Omental fat pad (tissue), 3 donors: ENCODE measurements at regions not wholly inside any gene's neighbourhood (a gene's known extent, or its start where the extent isn't known, plus 50 kb on each side); places are given as distances from the start of the nearest gene placed in this dataset.
"Not testable (repeated sequence)": the region's sequence is repeated elsewhere in the genome, so short reads cannot be mapped to it uniquely, and the experiment has no call there.

ENCODE experiments used
- ATAC-seq: fragments of 150-250 bp; one replicate; pipeline ENCODE4 v1.9.1; 2016; ENCODE audit warnings: mild to moderate bottlenecking, moderate library complexity; ENCODE audit not compliant: low FRiP score
- DNase-seq: peaks from one replicate; pipeline ENCODE4 v3.0.0-alpha.2; 2019; ENCODE audit warnings: low spot score
- TF ChIP-seq, protein P1 (sequence below), 3 donors: fragments of 450-650 bp; IDR thresholded peaks; one replicate each; pipeline ENCODE4 v1.5.1; 2016 to 2017; ENCODE audit warnings: antibody characterized with exemption in 3 of 3, mild to moderate bottlenecking in 3 of 3, moderate library complexity in 2 of 3

DNA sequence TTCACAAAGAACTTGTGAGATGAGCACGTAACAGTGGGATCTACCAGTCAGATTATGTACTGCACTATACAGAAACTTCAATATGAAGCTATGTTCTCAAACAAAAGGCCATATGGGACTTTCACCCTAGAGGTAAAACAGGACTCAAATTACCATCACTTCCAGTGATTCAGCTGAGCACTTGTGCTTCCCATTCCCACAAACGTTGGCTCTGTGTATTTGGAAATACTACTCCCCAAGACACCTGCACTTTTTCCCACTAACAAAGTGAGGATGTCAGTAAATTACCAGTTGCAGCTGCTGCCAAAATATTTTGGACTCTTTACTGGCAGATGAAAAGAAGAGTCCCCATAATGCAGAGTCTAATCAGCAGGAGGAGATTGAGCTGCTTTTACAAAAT lies 1570.1 kb downstream of the SI start:
- ATAC-seq = no peak
- TF ChIP-seq, protein P1, sequence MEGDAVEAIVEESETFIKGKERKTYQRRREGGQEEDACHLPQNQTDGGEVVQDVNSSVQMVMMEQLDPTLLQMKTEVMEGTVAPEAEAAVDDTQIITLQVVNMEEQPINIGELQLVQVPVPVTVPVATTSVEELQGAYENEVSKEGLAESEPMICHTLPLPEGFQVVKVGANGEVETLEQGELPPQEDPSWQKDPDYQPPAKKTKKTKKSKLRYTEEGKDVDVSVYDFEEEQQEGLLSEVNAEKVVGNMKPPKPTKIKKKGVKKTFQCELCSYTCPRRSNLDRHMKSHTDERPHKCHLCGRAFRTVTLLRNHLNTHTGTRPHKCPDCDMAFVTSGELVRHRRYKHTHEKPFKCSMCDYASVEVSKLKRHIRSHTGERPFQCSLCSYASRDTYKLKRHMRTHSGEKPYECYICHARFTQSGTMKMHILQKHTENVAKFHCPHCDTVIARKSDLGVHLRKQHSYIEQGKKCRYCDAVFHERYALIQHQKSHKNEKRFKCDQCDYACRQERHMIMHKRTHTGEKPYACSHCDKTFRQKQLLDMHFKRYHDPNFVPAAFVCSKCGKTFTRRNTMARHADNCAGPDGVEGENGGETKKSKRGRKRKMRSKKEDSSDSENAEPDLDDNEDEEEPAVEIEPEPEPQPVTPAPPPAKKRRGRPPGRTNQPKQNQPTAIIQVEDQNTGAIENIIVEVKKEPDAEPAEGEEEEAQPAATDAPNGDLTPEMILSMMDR (IDR thresholded peaks at IDR 0.05) = no peak
- DNase-seq = no peak

GRCh38 chr3:163504974-163505373 lies 1573.3 kb downstream of the SI start:
- TF ChIP-seq, protein P1 (IDR thresholded peaks at IDR 0.05) = no peak
- ATAC-seq = no peak
- DNase-seq = no peak

GRCh38 chr3:163499736-163500219 lies 1578.5 kb downstream of the SI start:
- not testable (repeated sequence) for ATAC-seq, DNase-seq

- DNase-seq, ATAC-seq: not testable (repeated sequence)
These were observed 1579.2 kb downstream of the SI start for GRCh38 chr3:163498842-163499735.

DNA sequence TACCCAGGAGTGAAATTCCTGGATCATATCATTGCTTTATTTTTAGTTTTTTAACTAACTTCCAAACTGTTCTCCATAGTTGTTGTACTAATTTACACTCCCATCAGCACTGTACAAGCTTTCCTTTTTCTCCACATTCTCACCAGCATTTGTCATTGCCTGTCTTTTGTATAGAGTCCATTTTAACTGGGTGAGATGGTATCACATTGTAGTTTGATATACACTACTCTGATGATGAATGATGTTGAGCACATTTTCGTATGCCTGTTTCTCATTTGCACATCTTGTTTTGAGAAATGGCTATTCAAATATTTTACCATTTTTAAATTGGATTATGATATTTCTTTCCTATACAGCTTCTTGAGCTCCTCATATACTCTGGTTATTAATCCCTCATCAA lies 1586.6 kb downstream of the SI start:
- ATAC-seq (no peak), DNase-seq (no peak)

GRCh38 chr3:163490119-163490518 lies 1588.2 kb downstream of the SI start:
- DNase-seq = no peak
- no peak for ATAC-seq
- TF ChIP-seq, protein P1 (IDR thresholded peaks at IDR 0.05) = no peak

More for the DNA sequence above, 1586.6 kb downstream of the SI start:
- TF ChIP-seq, protein P1 (IDR thresholded peaks at IDR 0.05) = no peak

DNA sequence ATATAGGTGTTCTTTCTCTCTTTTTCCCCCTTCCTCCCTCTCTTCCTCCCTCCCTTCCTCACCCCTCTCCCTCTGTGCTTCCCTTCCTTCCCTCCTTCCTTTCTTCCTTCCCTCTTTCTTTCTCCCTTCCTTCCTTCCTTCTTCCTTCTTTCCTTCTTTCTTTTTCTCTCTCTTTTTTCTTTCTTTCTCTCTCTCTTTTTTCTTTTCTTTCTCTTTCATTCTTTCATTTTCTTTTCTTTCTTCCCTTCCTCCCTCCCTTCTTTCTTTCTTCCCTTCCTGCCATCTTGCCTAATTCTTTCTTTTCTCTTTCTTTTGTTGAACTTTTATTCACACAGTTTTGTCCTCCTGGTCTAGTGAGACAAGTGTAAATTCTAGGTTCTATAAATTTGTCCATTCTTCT lies 1595.6 kb downstream of the SI start:
- ATAC-seq (no peak), DNase-seq (no peak)
- TF ChIP-seq, protein P1 (IDR thresholded peaks at IDR 0.05) = no peak

DNA sequence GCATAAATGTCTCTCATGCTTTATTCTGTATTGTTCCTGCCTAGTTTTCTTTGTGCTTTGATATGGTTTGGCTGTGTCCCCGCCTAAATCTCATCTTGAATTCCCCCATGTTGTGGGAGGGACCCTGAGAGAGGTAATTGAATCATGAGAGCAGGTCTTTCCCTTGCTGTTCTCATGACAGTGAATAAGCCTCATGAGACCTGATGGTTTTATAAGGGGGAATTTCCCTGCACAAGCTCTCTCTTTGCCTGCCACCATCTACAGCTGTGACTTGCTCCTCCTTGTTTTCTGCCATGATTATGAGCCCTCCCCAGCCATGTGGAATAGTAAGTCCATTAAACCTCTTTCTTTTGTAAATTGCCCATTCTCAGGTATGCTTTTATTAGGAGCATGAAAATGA lies 1596.6 kb downstream of the SI start:
- no peak for ATAC-seq
- no peak for DNase-seq
- TF ChIP-seq, protein P1 (IDR thresholded peaks at IDR 0.05) = no peak
